H1 (cell line): ENCODE measurements at regions not wholly inside any gene's neighbourhood (a gene's known extent, or its start where the extent isn't known, plus 50 kb on each side); places are given as distances from the start of the nearest gene placed in this dataset.

Experiments used
- CTCF ChIA-PET: fragments of 300-600 bp; sonication (Branson Sonifier 250); formaldehyde crosslinking; loops from one replicate; lab custom pipeline; 2021; ENCODE audit not compliant: partially characterized antibody; lab: Charles Lee
- POLR2A ChIA-PET: fragments of 300-600 bp; sonication (Branson Sonifier 250); formaldehyde crosslinking; loops from one replicate; lab custom pipeline; 2021; ENCODE audit warnings: inconsistent platforms; ENCODE audit not compliant: partially characterized antibody; lab: Charles Lee
- DNase-seq, 2 experiments: peaks; one replicate each; pipeline versions ENCODE4 v3.0.0 to v3.0.0-alpha.2; 2010 to 2022; ENCODE audit warnings: low spot score in 2 of 2, low read depth in 1 of 2, mixed read lengths in 1 of 2
- FAIRE-seq: peaks from 2 replicates; lab custom pipeline; 2011; peaks lifted over from hg19 to GRCh38; lab: Jason Lieb, UNC
- H2AFZ ChIP-seq: 2 replicates; pipeline ENCODE4 v1.8.1; 2012; ENCODE audit warnings: low read length, inconsistent platforms
- H2AK5ac ChIP-seq: 2 replicates; pipeline ENCODE4 v1.6.1; 2013; ENCODE audit warnings: low read depth, low read length
- H2BK120ac ChIP-seq: replicated peaks from 2 replicates; pipeline ENCODE3; 2013; ENCODE audit warnings: low read depth, low read length, inconsistent platforms
- H2BK12ac ChIP-seq: 2 replicates; pipeline ENCODE4 v1.6.1; 2013; ENCODE audit warnings: low read depth, low read length
- H2BK15ac ChIP-seq: 2 replicates; pipeline ENCODE4 v1.6.1; 2013; ENCODE audit warnings: low read length
- H2BK20ac ChIP-seq: 2 replicates; pipeline ENCODE4 v1.6.1; 2013; ENCODE audit warnings: low read length
- H2BK5ac ChIP-seq: 2 replicates; pipeline ENCODE4 v1.6.1; 2013; ENCODE audit warnings: low read depth, low read length
- H3K14ac ChIP-seq: 2 replicates; pipeline ENCODE4 v1.6.1; 2013; ENCODE audit warnings: inconsistent platforms; ENCODE audit not compliant: insufficient read length
- H3K18ac ChIP-seq: 2 replicates; pipeline ENCODE4 v1.6.1; 2013; ENCODE audit warnings: low read length; ENCODE audit errors: extremely low read depth
- H3K23ac ChIP-seq: 2 replicates; pipeline ENCODE4 v1.6.1; 2013; ENCODE audit warnings: inconsistent platforms; ENCODE audit not compliant: insufficient read length
- H3K23me2 ChIP-seq: 2 replicates; pipeline ENCODE4 v1.6.1; 2013; ENCODE audit warnings: low read depth, low read length
- H3K27ac ChIP-seq: 2 replicates; pipeline ENCODE4 v1.6.1; 2011; ENCODE audit warnings: low read depth, low read length, inconsistent platforms
- H3K27me3 ChIP-seq, 4 experiments: replicated peaks in 1 of 4; 1 replicate in 1 of 4; 2 replicates in 3 of 4; pipeline versions ENCODE4 v1.6.1 to v1.8.1; 2011 to 2013; ENCODE audit warnings: low read length in 3 of 4, mild to moderate bottlenecking in 3 of 4, inconsistent platforms in 2 of 4, mixed read lengths in 2 of 4, moderate library complexity in 1 of 4; ENCODE audit not compliant: control insufficient read depth in 3 of 4, insufficient read depth in 3 of 4; ENCODE audit errors: extremely low read depth in 1 of 4
- H3K36me3 ChIP-seq, 4 experiments: 2 replicates each; pipeline versions ENCODE4 v1.6.1 to v1.8.1; 2011 to 2013; ENCODE audit warnings: mild to moderate bottlenecking in 4 of 4, low read length in 3 of 4, moderate library complexity in 2 of 4, control low read depth in 1 of 4, inconsistent platforms in 1 of 4; ENCODE audit not compliant: insufficient read depth in 4 of 4, control insufficient read depth in 2 of 4
- H3K4ac ChIP-seq: replicated peaks from 2 replicates; pipeline ENCODE3; 2013; ENCODE audit warnings: low read length, low read depth, mixed read lengths, inconsistent platforms; ENCODE audit not compliant: insufficient read length
- H3K4me1 ChIP-seq, 4 experiments: replicated peaks in 1 of 4; 1 replicate in 1 of 4; 2 replicates in 3 of 4; pipeline versions ENCODE4 v1.6.1 to v1.8.1; 2011 to 2013; ENCODE audit warnings: low read length in 3 of 4, inconsistent platforms in 2 of 4, mixed read lengths in 1 of 4; ENCODE audit not compliant: insufficient read depth in 4 of 4, control insufficient read depth in 3 of 4
- H3K4me2 ChIP-seq, 2 experiments: 2 replicates each; pipeline versions ENCODE4 v1.6.1 to v1.8.1; 2011 to 2013; ENCODE audit warnings: low read depth in 2 of 2, low read length in 2 of 2, control low read depth in 1 of 2, inconsistent platforms in 1 of 2, mild to moderate bottlenecking in 1 of 2; ENCODE audit not compliant: insufficient read depth in 1 of 2
- H3K4me3 ChIP-seq, 4 experiments: fragments of 200-600, 300-600 bp in 1 of 4; sonication (generic), shearing (Covaris generic), sonication (Bioruptor Twin) in 1 of 4; 2 replicates each; pipeline versions ENCODE4 v1.5.1 to v1.8.1; 2011 to 2016; ENCODE audit warnings: low read length in 4 of 4, low read depth in 3 of 4, control low read depth in 2 of 4, inconsistent platforms in 2 of 4, mild to moderate bottlenecking in 2 of 4, mixed read lengths in 1 of 4, moderate library complexity in 1 of 4; ENCODE audit not compliant: insufficient read depth in 2 of 4; ENCODE audit errors: extremely low read depth in 1 of 4
- H3K56ac ChIP-seq: replicated peaks from 2 replicates; pipeline ENCODE3; 2013; ENCODE audit warnings: low read depth, mild to moderate bottlenecking, mixed read lengths, low read length, inconsistent platforms; ENCODE audit not compliant: insufficient read length
- H3K79me1 ChIP-seq: 2 replicates; pipeline ENCODE4 v1.6.1; 2013; ENCODE audit warnings: low read depth, low read length, control low read depth
- H3K79me2 ChIP-seq, 2 experiments: 2 replicates each; pipeline versions ENCODE4 v1.6.1 to v1.8.1; 2012 to 2013; ENCODE audit warnings: low read length in 2 of 2, mild to moderate bottlenecking in 2 of 2, inconsistent platforms in 1 of 2; ENCODE audit not compliant: insufficient read depth in 2 of 2, control insufficient read depth in 1 of 2
- H3K9ac ChIP-seq, 4 experiments: replicated peaks in 1 of 4; 1 replicate in 1 of 4; 2 replicates in 3 of 4; pipeline versions ENCODE4 v1.6.1 to v1.8.1; 2011 to 2013; ENCODE audit warnings: low read depth in 3 of 4, low read length in 3 of 4, control low read depth in 2 of 4, mild to moderate bottlenecking in 2 of 4, moderate library complexity in 2 of 4, inconsistent platforms in 1 of 4; ENCODE audit errors: extremely low read depth in 1 of 4
- H3K9me3 ChIP-seq, 2 experiments: 2 replicates each; pipeline versions ENCODE4 v1.6.1 to v1.8.1; 2012 to 2013; ENCODE audit warnings: mild to moderate bottlenecking in 2 of 2, moderate library complexity in 2 of 2, control low read depth in 1 of 2, inconsistent platforms in 1 of 2, low read depth in 1 of 2, low read length in 1 of 2, mixed read lengths in 1 of 2; ENCODE audit not compliant: insufficient read depth in 2 of 2
- H4K20me1 ChIP-seq, 2 experiments: replicated peaks in 1 of 2; 2 replicates each; pipeline versions ENCODE3 to v1.8.1; 2011 to 2013; ENCODE audit warnings: inconsistent platforms in 2 of 2, low read length in 2 of 2, mild to moderate bottlenecking in 1 of 2; ENCODE audit not compliant: insufficient read depth in 2 of 2, control insufficient read depth in 1 of 2
- H4K5ac ChIP-seq: 2 replicates; pipeline ENCODE4 v1.6.1; 2013; ENCODE audit warnings: low read length, low read depth, mixed read lengths, inconsistent platforms; ENCODE audit not compliant: insufficient read length
- H4K8ac ChIP-seq: 2 replicates; pipeline ENCODE4 v1.8.0; 2013; ENCODE audit warnings: mild to moderate bottlenecking, moderate library complexity, low read length, inconsistent platforms; ENCODE audit not compliant: insufficient read depth; ENCODE audit errors: extremely low read depth
- H4K91ac ChIP-seq: replicated peaks from 2 replicates; pipeline ENCODE3; 2013; ENCODE audit warnings: low read length, mixed read lengths, inconsistent platforms; ENCODE audit not compliant: insufficient read length
- ASH2L ChIP-seq: fragments of 200-600, 300-600 bp; sonication (generic); IDR thresholded peaks from one replicate; pipeline ENCODE4 v1.7.1; 2017; ENCODE audit warnings: low read length
- ATF2 ChIP-seq: IDR thresholded peaks from 2 replicates; pipeline ENCODE4 v1.6.1; 2012; ENCODE audit warnings: low read length, inconsistent platforms
- BACH1 ChIP-seq: IDR thresholded peaks from 2 replicates; pipeline ENCODE4 v1.6.1; 2012; ENCODE audit warnings: low read length, improper control_type of control experiment
- CBX8 ChIP-seq: fragments of 300-800, 300-1000 bp; sonication (generic); IDR thresholded peaks from 2 replicates; pipeline ENCODE4 v1.7.1; 2016; ENCODE audit warnings: low read depth, low read length, borderline replicate concordance
- CHD1 ChIP-seq: IDR thresholded peaks from 2 replicates; pipeline ENCODE4 v1.6.1; 2012; ENCODE audit warnings: low read depth, low read length, improper control_type of control experiment
- CREB1 ChIP-seq: IDR thresholded peaks from 2 replicates; pipeline ENCODE4 v1.6.1; 2012; ENCODE audit warnings: inconsistent platforms
- GABPA ChIP-seq: IDR thresholded peaks from 2 replicates; pipeline ENCODE4 v1.6.1; 2011; ENCODE audit warnings: mild to moderate bottlenecking, low read length, moderate library complexity, borderline replicate concordance; ENCODE audit not compliant: insufficient read depth
- JUND ChIP-seq: IDR thresholded peaks from 2 replicates; pipeline ENCODE4 v1.6.1; 2011; ENCODE audit warnings: mild to moderate bottlenecking, improper control_type of control experiment, low read length
- POLR2AphosphoS5 ChIP-seq: IDR thresholded peaks from 2 replicates; pipeline ENCODE4 v1.6.1; 2011; ENCODE audit warnings: low read depth, low read length
- SAP30 ChIP-seq: fragments of 300-600 bp; sonication (generic); IDR thresholded peaks from 2 replicates; pipeline ENCODE4 v1.7.1; 2012; ENCODE audit warnings: low read length, moderate library complexity, mild to moderate bottlenecking, inconsistent platforms; ENCODE audit not compliant: insufficient read depth, insufficient replicate concordance
- TAF1 ChIP-seq: IDR thresholded peaks from 2 replicates; pipeline ENCODE4 v1.6.1; 2011; ENCODE audit warnings: mild to moderate bottlenecking, low read depth, low read length
- TCF12 ChIP-seq: IDR thresholded peaks from 2 replicates; pipeline ENCODE4 v1.6.1; 2011; ENCODE audit warnings: low read depth, mild to moderate bottlenecking, low read length
- TEAD4 ChIP-seq: IDR thresholded peaks from 2 replicates; pipeline ENCODE4 v1.6.1; 2012; ENCODE audit warnings: low read depth, low read length, inconsistent platforms, mixed read lengths
- YY1 ChIP-seq: IDR thresholded peaks from 2 replicates; pipeline ENCODE4 v1.6.1; 2011; ENCODE audit warnings: low read depth, mild to moderate bottlenecking, low read length
- WGBS, 2 experiments: shearing (Covaris generic) in 1 of 2; methylation state at CpG; one replicate each; pipeline versions ENCODE4 v1.1.6 to v1.1.7; 2013 to 2015; ENCODE audit warnings: low lambda C conversion rate in 2 of 2, mixed read lengths in 2 of 2, inconsistent platforms in 1 of 2, low coverage in 1 of 2, missing lambda C conversion rate in 1 of 2; ENCODE audit not compliant: insufficient replicate concordance in 2 of 2, insufficient coverage in 1 of 2, insufficient read length in 1 of 2; ENCODE audit errors: extremely low coverage in 1 of 2, missing lambda C conversion rate in 1 of 2; 5-methylcytosine and 5-hydroxymethylcytosine counted together

DNA sequence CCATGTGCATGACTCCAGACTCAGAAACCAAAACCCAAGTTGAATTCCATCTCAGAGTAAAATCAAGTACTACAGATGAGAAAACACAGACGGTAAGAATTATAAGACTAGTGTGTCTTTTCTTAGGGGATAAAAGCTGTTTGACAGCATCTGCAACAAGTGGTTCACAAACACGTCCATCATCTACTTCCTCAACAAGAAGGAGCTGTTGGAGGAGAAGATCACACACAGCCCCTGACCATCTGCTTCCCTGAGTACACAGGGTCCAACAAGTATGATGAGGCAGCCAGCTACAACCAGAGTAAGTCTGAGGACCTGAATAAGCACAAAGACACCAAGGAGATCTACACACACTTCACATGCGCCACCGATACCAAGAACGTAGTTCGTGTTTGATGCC, 110.7 kb upstream of the ATF7IP start:
- Histone ChIP-seq H3K36me3 (no peaks in the 10 kb centered on the region; a peak in 1 of 8 replicates), H4K5ac (no peak overlapping the region), H2BK5ac (peak overlapping the region; percentile 22; the same call in 1 of the 2 replicates), H3K27ac (no peak overlapping the region), H3K56ac (no peak overlapping the region), H3K9ac (no peak overlapping the region), H3K4ac (no peak overlapping the region), H3K27me3 (no peaks in the 10 kb centered on the region), H3K14ac (no peak overlapping the region), H3K79me1 (no peaks in the 10 kb centered on the region), H3K4me3 (no peak overlapping the region), H4K91ac (no peak overlapping the region), H3K23ac (no peak overlapping the region), H2BK20ac (peak overlapping the region; percentile 44; the same call in 1 of the 2 replicates), H3K4me1 (peaks cover 10 to 19% (median 15%) of the 10 kb centered on the region in 4 experiments), H3K18ac (peak overlapping the region; percentile 35; the same call in 1 of the 2 replicates), H3K79me2 (no peaks in the 10 kb centered on the region), H2AK5ac (peak overlapping the region; percentile 79), H2BK12ac (peak overlapping the region; percentile 99), H2BK120ac (peak overlapping the region; percentile 3), H3K23me2 (0 out of 2 replicates have a peak, but pooled peaks cover 2% of the 10 kb centered on the region), H2BK15ac (peak overlapping the region; percentile 88; the same call in 1 of the 2 replicates), H3K4me2 (no peak overlapping the region), H3K9me3 (peaks cover 0 to 4% of the 10 kb centered on the region in 2 experiments; a peak in 2 of 4 replicates), H4K8ac (no peak overlapping the region), H2AFZ (0 out of 2 replicates have a peak overlapping the region, but pooled peaks have one; percentile 3), H4K20me1 (no peaks in the 10 kb centered on the region)
- 94% methylated on average over 6 of the region's 6 CpGs; no CpG with 5 or more reads in 1 of the 2 experiments for WGBS, 2 experiments
- CTCF ChIA-PET = interaction anchor here (0.6 to 7.7 kb wide), 12 partner anchors 8 to 199 kb away, joined by 3 to 58 read pairs (median 4); no protein-coding TSS in a partner anchor
- POLR2A ChIA-PET = interaction anchor here (1.0 to 2.1 kb wide), 3 partner anchors 13 to 111 kb away, joined by 4 to 13 read pairs (median 7); partner anchors contain the start of gene ATF7IP
- DNase-seq = no peak
- no peak for FAIRE-seq
- TF ChIP-seq ASH2L = no peak
- TF ChIP-seq TEAD4 = no peak
- no peak for TF ChIP-seq GABPA
- no peak for TF ChIP-seq YY1
- TF ChIP-seq ATF2 = no peak
- no peak for TF ChIP-seq CREB1
- no peak for TF ChIP-seq JUND
- TF ChIP-seq TCF12 = no peak
- no peak for TF ChIP-seq SAP30
- no peak for TF ChIP-seq CBX8
- no peak for TF ChIP-seq TAF1
- TF ChIP-seq CHD1 = no peak
- TF ChIP-seq POLR2AphosphoS5 = no peak
- no peak for TF ChIP-seq BACH1
